Stimulated activated naive CD8-positive, alpha-beta T cell treated with anti-CD3 and anti-CD28 coated beads, Interleukin-15, amount 100 ng/mL, for 72 hours (primary cell): ENCODE measurements at regions not wholly inside any gene's neighbourhood (a gene's known extent, or its start where the extent isn't known, plus 50 kb on each side); places are given as distances from the start of the nearest gene placed in this dataset.

Experiments used
- ATAC-seq: fragments of 150-1000 bp; cut with Tn5 transposase; 2 replicates; pipeline ENCODE4 v1.10.0; 2021; ENCODE audit warnings: mild to moderate bottlenecking, moderate library complexity
- DNase-seq, 2 donors: peaks; one replicate each; pipeline ENCODE4 v3.0.0; 2021 to 2022
- H3K27ac Mint-ChIP-seq, 2 donors: one replicate each; pipeline ENCODE4 v1.8.0; 2022; ENCODE audit warnings: mild to moderate bottlenecking in 2 of 2, mixed read lengths in 2 of 2, moderate library complexity in 2 of 2
- H3K27me3 Mint-ChIP-seq: one replicate; pipeline ENCODE4 v1.8.0; 2022; ENCODE audit warnings: mixed read lengths
- H3K4me1 Mint-ChIP-seq: one replicate; pipeline ENCODE4 v1.8.0; 2022; ENCODE audit warnings: mild to moderate bottlenecking, mixed read lengths
- H3K4me3 Mint-ChIP-seq, 2 donors: one replicate each; pipeline ENCODE4 v1.8.0; 2022; ENCODE audit warnings: mild to moderate bottlenecking in 2 of 2, mixed read lengths in 2 of 2, moderate library complexity in 1 of 2
- H3K9me3 Mint-ChIP-seq, 2 donors: one replicate each; pipeline ENCODE4 v1.8.0; 2022; ENCODE audit warnings: mixed read lengths in 2 of 2

- H3K27ac Mint-ChIP-seq: no peak overlapping the region
- no peak overlapping the region for H3K4me3 Mint-ChIP-seq
- H3K9me3 Mint-ChIP-seq: peaks cover 4 to 5% of the 10 kb centered on the region in 2 donors
- no peak for ATAC-seq
- no peaks in the 10 kb centered on the region for H3K4me1 Mint-ChIP-seq
- DNase-seq: no peak
- peaks cover 7% of the 10 kb centered on the region for H3K27me3 Mint-ChIP-seq
Measured at GRCh38 chr3:30170681-30171438, 435.5 kb upstream of the TGFBR2 start.

- H3K27me3 Mint-ChIP-seq: peaks cover 7% of the 10 kb centered on the region
- H3K27ac Mint-ChIP-seq: no peak overlapping the region
- DNase-seq (no peak), ATAC-seq (no peak)
- no peaks in the 10 kb centered on the region for H3K4me1 Mint-ChIP-seq
- no peak overlapping the region for H3K4me3 Mint-ChIP-seq
- H3K9me3 Mint-ChIP-seq: no peaks in the 10 kb centered on the region
Measured at GRCh38 chr3:30174357-30174756, 432.0 kb upstream of the TGFBR2 start.

GRCh38 chr3:30180310-30181177 is 425.9 kb upstream of the TGFBR2 start:
- ATAC-seq (no peak), DNase-seq (no peak)
- H3K4me3 Mint-ChIP-seq: no peak overlapping the region
- H3K4me1 Mint-ChIP-seq: no peaks in the 10 kb centered on the region
- H3K27ac Mint-ChIP-seq: no peak overlapping the region
- H3K27me3 Mint-ChIP-seq: peaks cover 10% of the 10 kb centered on the region
- H3K9me3 Mint-ChIP-seq: no peaks in the 10 kb centered on the region

- ATAC-seq (no peak), DNase-seq (no peak)
- H3K27me3 Mint-ChIP-seq: peaks cover 12% of the 10 kb centered on the region
- H3K27ac Mint-ChIP-seq: no peak overlapping the region
- H3K4me1 Mint-ChIP-seq: no peaks in the 10 kb centered on the region
- H3K9me3 Mint-ChIP-seq: no peaks in the 10 kb centered on the region
- no peak overlapping the region for H3K4me3 Mint-ChIP-seq
Measured at GRCh38 chr3:30181178-30181465, 425.3 kb upstream of the TGFBR2 start.

- Mint-ChIP-seq H3K4me1 (no peaks in the 10 kb centered on the region), H3K27me3 (peaks cover 12% of the 10 kb centered on the region), H3K4me3 (no peak overlapping the region), H3K27ac (no peak overlapping the region), H3K9me3 (no peaks in the 10 kb centered on the region)
- DNase-seq: no peak
- ATAC-seq: no peak
Measured at GRCh38 chr3:30181581-30181980, 424.8 kb upstream of the TGFBR2 start.

- Mint-ChIP-seq H3K27ac (no peak overlapping the region), H3K27me3 (peaks cover 12% of the 10 kb centered on the region), H3K4me3 (no peak overlapping the region), H3K4me1 (no peaks in the 10 kb centered on the region), H3K9me3 (no peaks in the 10 kb centered on the region)
- ATAC-seq: no peak
- DNase-seq: no peak
Measured at GRCh38 chr3:30183421-30183820, 423.0 kb upstream of the TGFBR2 start.

- DNase-seq (no peak), ATAC-seq (no peak)
- H3K27me3 Mint-ChIP-seq: peaks cover 12% of the 10 kb centered on the region
- H3K4me3 Mint-ChIP-seq: no peak overlapping the region
- H3K27ac Mint-ChIP-seq: no peak overlapping the region
- H3K9me3 Mint-ChIP-seq: no peaks in the 10 kb centered on the region
- H3K4me1 Mint-ChIP-seq: no peaks in the 10 kb centered on the region
Measured at GRCh38 chr3:30184091-30184810, 422.1 kb upstream of the TGFBR2 start.

GRCh38 chr3:30185872-30186271 is 420.5 kb upstream of the TGFBR2 start:
- no peaks in the 10 kb centered on the region for H3K4me1 Mint-ChIP-seq
- no peaks in the 10 kb centered on the region for H3K9me3 Mint-ChIP-seq
- DNase-seq (no peak), ATAC-seq (no peak)
- H3K4me3 Mint-ChIP-seq: no peak overlapping the region
- H3K27ac Mint-ChIP-seq: no peak overlapping the region
- peaks cover 7% of the 10 kb centered on the region for H3K27me3 Mint-ChIP-seq

GRCh38 chr3:30186741-30187219 is 419.6 kb upstream of the TGFBR2 start:
- ATAC-seq: no peak

GRCh38 chr3:30187366-30187765 is 419.0 kb upstream of the TGFBR2 start:
- no peaks in the 10 kb centered on the region for H3K9me3 Mint-ChIP-seq
- H3K27ac Mint-ChIP-seq: no peak overlapping the region
- DNase-seq: no peak
- no peak overlapping the region for H3K4me3 Mint-ChIP-seq
- ATAC-seq: no peak
- no peaks in the 10 kb centered on the region for H3K4me1 Mint-ChIP-seq
- peaks cover 6% of the 10 kb centered on the region for H3K27me3 Mint-ChIP-seq

More at GRCh38 chr3:30186741-30187219, 419.6 kb upstream of the TGFBR2 start:
- no peak for DNase-seq
- Mint-ChIP-seq H3K4me1 (no peaks in the 10 kb centered on the region), H3K27ac (no peak overlapping the region), H3K9me3 (no peaks in the 10 kb centered on the region), H3K27me3 (peaks cover 6% of the 10 kb centered on the region), H3K4me3 (no peak overlapping the region)

- ATAC-seq (no peak), DNase-seq (no peak)
- H3K9me3 Mint-ChIP-seq: no peaks in the 10 kb centered on the region
- no peak overlapping the region for H3K27ac Mint-ChIP-seq
- no peak overlapping the region for H3K4me3 Mint-ChIP-seq
- H3K4me1 Mint-ChIP-seq: no peaks in the 10 kb centered on the region
- peaks cover 6% of the 10 kb centered on the region for H3K27me3 Mint-ChIP-seq
Measured at GRCh38 chr3:30188713-30189112, 417.7 kb upstream of the TGFBR2 start.

GRCh38 chr3:30189900-30190299 is 416.5 kb upstream of the TGFBR2 start:
- no peak for DNase-seq
- Mint-ChIP-seq H3K27ac (no peak overlapping the region), H3K4me3 (no peak overlapping the region), H3K9me3 (no peaks in the 10 kb centered on the region), H3K4me1 (no peaks in the 10 kb centered on the region), H3K27me3 (peaks cover 6% of the 10 kb centered on the region)
- no peak for ATAC-seq

- Mint-ChIP-seq H3K9me3 (no peaks in the 10 kb centered on the region), H3K4me3 (no peak overlapping the region), H3K4me1 (no peaks in the 10 kb centered on the region), H3K27ac (no peak overlapping the region), H3K27me3 (no peaks in the 10 kb centered on the region)
- ATAC-seq (no peak), DNase-seq (no peak)
Measured at GRCh38 chr3:30193625-30194044, 412.8 kb upstream of the TGFBR2 start.

- Mint-ChIP-seq H3K4me3 (no peak overlapping the region), H3K9me3 (no peaks in the 10 kb centered on the region), H3K27me3 (no peaks in the 10 kb centered on the region), H3K27ac (peak overlapping the region in 1 of 2 donors; percentile 22), H3K4me1 (no peaks in the 10 kb centered on the region)
- DNase-seq: no peak
- no peak for ATAC-seq
Measured at GRCh38 chr3:30195352-30195751, 411.0 kb upstream of the TGFBR2 start.

- H3K4me1 Mint-ChIP-seq: no peaks in the 10 kb centered on the region
- no peak for ATAC-seq
- H3K27ac Mint-ChIP-seq: no peak overlapping the region
- DNase-seq: no peak
- no peak overlapping the region for H3K4me3 Mint-ChIP-seq
- H3K9me3 Mint-ChIP-seq: no peaks in the 10 kb centered on the region
- no peaks in the 10 kb centered on the region for H3K27me3 Mint-ChIP-seq
Measured at GRCh38 chr3:30198162-30198561, 408.2 kb upstream of the TGFBR2 start.
